SK-N-SH (cell line): ENCODE measurements at regions not wholly inside any gene's neighbourhood (a gene's known extent, or its start where the extent isn't known, plus 50 kb on each side); places are given as distances from the start of the nearest gene placed in this dataset.

Experiments
- CTCF ChIA-PET: fragments of 300-600, 350-600 bp; formaldehyde crosslinking; extraction: SDS; loops from one replicate; lab custom pipeline; 2021; lab: Yijun Ruan, JAX
- POLR2A ChIA-PET: fragments of 350-600 bp; sonication (Branson Sonifier 250); formaldehyde crosslinking; extraction: SDS; loops from one replicate; lab custom pipeline; 2020; ENCODE audit warnings: antibody characterized with exemption, inconsistent platforms; lab: Yijun Ruan, JAX
- DNase-seq: peaks from one replicate; pipeline ENCODE4 v3.0.0; 2012
- H2AFZ ChIP-seq: fragments of 200-600 bp; sonication (generic); 2 replicates; pipeline ENCODE4 v1.8.1; 2016; ENCODE audit warnings: antibody characterized with exemption, mild to moderate bottlenecking, low read depth
- H3F3A ChIP-seq: fragments of 200-600 bp; sonication (generic); replicated peaks from 2 replicates; pipeline ENCODE3; 2016; ENCODE audit warnings: antibody characterized with exemption, mild to moderate bottlenecking; ENCODE audit not compliant: insufficient read depth
- H3K27ac ChIP-seq, 2 experiments: fragments of 200-500 bp in 1 of 2; fragments of 200-600 bp in 1 of 2; sonication (Bioruptor generic) in 1 of 2; sonication (generic), shearing (Covaris generic) in 1 of 2; 2 replicates each; pipeline versions ENCODE4 v1.5.1 to v1.6.1; 2014 to 2016; ENCODE audit warnings: low read depth in 2 of 2, inconsistent platforms in 1 of 2, low read length in 1 of 2, mild to moderate bottlenecking in 1 of 2, mixed read lengths in 1 of 2
- H3K27me3 ChIP-seq: fragments of 200-600 bp; sonication (generic), shearing (Covaris generic); 2 replicates; pipeline ENCODE4 v1.6.1; 2016; ENCODE audit warnings: mixed run types; ENCODE audit not compliant: insufficient read depth
- H3K36me3 ChIP-seq, 2 experiments: fragments of 200-500 bp in 1 of 2; fragments of 200-600 bp in 1 of 2; sonication (Bioruptor generic) in 1 of 2; sonication (generic) in 1 of 2; replicated peaks in 1 of 2; 2 replicates each; pipeline versions ENCODE3 to v1.5.1; 2014 to 2016; ENCODE audit warnings: low read length in 1 of 2, mild to moderate bottlenecking in 1 of 2; ENCODE audit not compliant: insufficient read depth in 2 of 2, control insufficient read depth in 1 of 2
- H3K4me1 ChIP-seq, 2 experiments: fragments of 200-500 bp in 1 of 2; fragments of 200-600 bp in 1 of 2; sonication (Bioruptor generic) in 1 of 2; sonication (generic), shearing (Covaris generic) in 1 of 2; 2 replicates each; pipeline versions ENCODE4 v1.5.1 to v1.6.1; 2014 to 2016; ENCODE audit warnings: low read depth in 1 of 2, low read length in 1 of 2, mixed run types in 1 of 2; ENCODE audit not compliant: insufficient read depth in 2 of 2, control insufficient read depth in 1 of 2
- H3K4me2 ChIP-seq: fragments of 200-600 bp; sonication (generic), shearing (Covaris generic); 2 replicates; pipeline ENCODE4 v1.6.1; 2017; ENCODE audit warnings: mixed run types
- H3K4me3 ChIP-seq, 2 experiments: fragments of 200-500 bp in 1 of 2; fragments of 200-600 bp in 1 of 2; sonication (Bioruptor generic) in 1 of 2; sonication (generic), shearing (Covaris generic) in 1 of 2; 2 replicates each; pipeline versions ENCODE4 v1.5.1 to v1.8.1; 2014 to 2016; ENCODE audit warnings: low read depth in 2 of 2, inconsistent platforms in 1 of 2, low read length in 1 of 2, mild to moderate bottlenecking in 1 of 2, mixed read lengths in 1 of 2, moderate library complexity in 1 of 2
- H3K79me2 ChIP-seq: fragments of 200-600 bp; sonication (generic); 2 replicates; pipeline ENCODE4 v1.8.1; 2017; ENCODE audit warnings: mild to moderate bottlenecking; ENCODE audit not compliant: insufficient read depth
- H3K9ac ChIP-seq: fragments of 200-600 bp; sonication (generic); 2 replicates; pipeline ENCODE4 v1.6.1; 2017; ENCODE audit warnings: mixed run types
- H3K9me2 ChIP-seq: fragments of 200-600 bp; sonication (generic); 2 replicates; pipeline ENCODE4 v1.6.1; 2017; ENCODE audit warnings: mixed run types
- H3K9me3 ChIP-seq: fragments of 200-600 bp; sonication (generic); 2 replicates; pipeline ENCODE4 v1.6.1; 2017; ENCODE audit warnings: mixed run types, mild to moderate bottlenecking, moderate library complexity
- H4K20me1 ChIP-seq: fragments of 200-600 bp; sonication (generic); 2 replicates; pipeline ENCODE4 v1.6.1; 2017; ENCODE audit warnings: mild to moderate bottlenecking, mixed run types; ENCODE audit not compliant: insufficient read depth
- EZH2phosphoT487 ChIP-seq: fragments of 200-600 bp; sonication (generic); IDR thresholded peaks from 2 replicates; pipeline ENCODE4 v1.6.1; 2017; ENCODE audit warnings: low read depth, mixed run types, mild to moderate bottlenecking, antibody characterized with exemption, moderate library complexity, borderline replicate concordance
- FOXJ3 ChIP-seq: sonication (generic); formaldehyde crosslinking; IDR thresholded peaks from 2 replicates; pipeline ENCODE4 v1.5.1; 2020; ENCODE audit warnings: mild to moderate bottlenecking, missing genetic modification reagents
- FOXM1 ChIP-seq: IDR thresholded peaks from 2 replicates; pipeline ENCODE4 v1.4.0; 2012; ENCODE audit warnings: low read depth, mild to moderate bottlenecking
- GATA2 ChIP-seq: sonication (generic); formaldehyde crosslinking; IDR thresholded peaks from 2 replicates; pipeline ENCODE4 v1.5.0; 2020; ENCODE audit warnings: mild to moderate bottlenecking, missing genetic modification reagents
- MXI1 ChIP-seq: IDR thresholded peaks from 2 replicates; pipeline ENCODE4 v1.6.1; 2012; ENCODE audit warnings: mild to moderate bottlenecking, low read depth, low read length, improper control_type of control experiment
- POLR2AphosphoS5 ChIP-seq: IDR thresholded peaks from 2 replicates; pipeline ENCODE4 v1.6.1; 2012; ENCODE audit warnings: low read depth, low read length
- RCOR1 ChIP-seq: fragments of 150-350 bp; IDR thresholded peaks from 2 replicates; pipeline ENCODE4 v1.6.1; 2017; ENCODE audit warnings: antibody characterized with exemption, low read length
- RXRA ChIP-seq: IDR thresholded peaks from 2 replicates; pipeline ENCODE4 v1.4.0; 2012; ENCODE audit warnings: low read depth, mild to moderate bottlenecking, borderline replicate concordance
- SIN3A ChIP-seq: IDR thresholded peaks from 2 replicates; pipeline ENCODE4 v1.6.1; 2012; ENCODE audit warnings: low read depth, mild to moderate bottlenecking, low read length, moderate library complexity, borderline replicate concordance
- SMC3 ChIP-seq: IDR thresholded peaks from 2 replicates; pipeline ENCODE4 v1.6.1; 2012; ENCODE audit warnings: low read depth, low read length, improper control_type of control experiment
- TAF1 ChIP-seq: IDR thresholded peaks from 2 replicates; pipeline ENCODE4 v1.6.1; 2012; ENCODE audit warnings: low read depth, mild to moderate bottlenecking, low read length, moderate library complexity, borderline replicate concordance
- TCF12 ChIP-seq: IDR thresholded peaks from 2 replicates; pipeline ENCODE4 v1.4.0; 2012
- YY1 ChIP-seq: IDR thresholded peaks from 2 replicates; pipeline ENCODE4 v1.4.0; 2012; ENCODE audit warnings: low read depth, mild to moderate bottlenecking
- WGBS: methylation state at CpG from one replicate; pipeline ENCODE4 v1.1.6; 2017; ENCODE audit warnings: low lambda C conversion rate; 5-methylcytosine and 5-hydroxymethylcytosine counted together
- TF ChIP-seq, protein P1 (sequence below): fragments of 150-350 bp; IDR thresholded peaks from 2 replicates; pipeline ENCODE4 v1.6.1; 2017; ENCODE audit warnings: antibody characterized with exemption, low read length, low read depth, borderline replicate concordance
- TF ChIP-seq, protein P2 (sequence below): fragments of 150-350 bp; IDR thresholded peaks from 2 replicates; pipeline ENCODE4 v1.6.1; 2016; ENCODE audit warnings: mild to moderate bottlenecking, low read depth, low read length
- TF ChIP-seq, protein P3 (sequence below): IDR thresholded peaks from 2 replicates; pipeline ENCODE4 v1.4.0; 2012; ENCODE audit warnings: low read depth, borderline replicate concordance
- TF ChIP-seq, protein P4 (sequence below): IDR thresholded peaks from 2 replicates; pipeline ENCODE4 v1.6.1; 2012; ENCODE audit warnings: mild to moderate bottlenecking, low read depth, low read length, moderate library complexity

DNA sequence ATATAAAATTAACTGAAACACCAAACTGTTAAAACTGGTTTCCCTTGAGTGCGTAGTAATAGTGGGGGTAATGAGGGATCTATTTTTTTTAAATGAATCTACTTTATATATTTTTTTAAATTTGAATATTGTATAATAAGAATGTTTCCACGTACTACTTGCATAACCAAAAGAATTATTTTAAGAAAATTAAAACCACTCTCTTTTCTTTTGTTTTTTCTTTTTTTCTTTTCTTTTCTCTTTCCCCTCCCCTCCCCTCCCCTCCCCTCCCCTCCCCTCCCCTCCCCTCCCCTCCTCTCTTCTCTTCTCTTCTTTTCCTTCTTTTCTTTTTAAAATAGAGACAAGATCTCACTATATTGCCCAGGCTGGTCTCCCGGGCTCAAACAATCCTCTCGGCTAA lies 166.9 kb upstream of the MID1 start:
- WGBS = 59% methylated on average over 4 of the region's 4 CpGs
- Histone ChIP-seq H3K9me3 (no peaks in the 10 kb centered on the region), H3F3A (no peaks in the 10 kb centered on the region), H3K4me3 (no peak overlapping the region), H3K27ac (no peak overlapping the region), H2AFZ (no peak overlapping the region), H3K9ac (no peak overlapping the region), H3K27me3 (no peaks in the 10 kb centered on the region), H4K20me1 (no peaks in the 10 kb centered on the region), H3K4me1 (no peaks in the 10 kb centered on the region), H3K9me2 (no peaks in the 10 kb centered on the region), H3K36me3 (no peaks in the 10 kb centered on the region), H3K4me2 (no peak overlapping the region), H3K79me2 (no peaks in the 10 kb centered on the region)
- TF ChIP-seq FOXM1 (no peak), SMC3 (no peak), TAF1 (no peak), FOXJ3 (CRISPR knock-in tag) (no peak), RCOR1 (no peak), MXI1 (no peak), EZH2phosphoT487 (no peak), RXRA (no peak), SIN3A (no peak)
- TF ChIP-seq, protein P1, sequence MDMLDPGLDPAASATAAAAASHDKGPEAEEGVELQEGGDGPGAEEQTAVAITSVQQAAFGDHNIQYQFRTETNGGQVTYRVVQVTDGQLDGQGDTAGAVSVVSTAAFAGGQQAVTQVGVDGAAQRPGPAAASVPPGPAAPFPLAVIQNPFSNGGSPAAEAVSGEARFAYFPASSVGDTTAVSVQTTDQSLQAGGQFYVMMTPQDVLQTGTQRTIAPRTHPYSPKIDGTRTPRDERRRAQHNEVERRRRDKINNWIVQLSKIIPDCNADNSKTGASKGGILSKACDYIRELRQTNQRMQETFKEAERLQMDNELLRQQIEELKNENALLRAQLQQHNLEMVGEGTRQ = no peak
- TF ChIP-seq, protein P2, sequence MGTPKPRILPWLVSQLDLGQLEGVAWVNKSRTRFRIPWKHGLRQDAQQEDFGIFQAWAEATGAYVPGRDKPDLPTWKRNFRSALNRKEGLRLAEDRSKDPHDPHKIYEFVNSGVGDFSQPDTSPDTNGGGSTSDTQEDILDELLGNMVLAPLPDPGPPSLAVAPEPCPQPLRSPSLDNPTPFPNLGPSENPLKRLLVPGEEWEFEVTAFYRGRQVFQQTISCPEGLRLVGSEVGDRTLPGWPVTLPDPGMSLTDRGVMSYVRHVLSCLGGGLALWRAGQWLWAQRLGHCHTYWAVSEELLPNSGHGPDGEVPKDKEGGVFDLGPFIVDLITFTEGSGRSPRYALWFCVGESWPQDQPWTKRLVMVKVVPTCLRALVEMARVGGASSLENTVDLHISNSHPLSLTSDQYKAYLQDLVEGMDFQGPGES = no peak
- POLR2A ChIA-PET = no interaction called here
- CTCF ChIA-PET = no interaction called here
- DNase-seq = no peak

DNA sequence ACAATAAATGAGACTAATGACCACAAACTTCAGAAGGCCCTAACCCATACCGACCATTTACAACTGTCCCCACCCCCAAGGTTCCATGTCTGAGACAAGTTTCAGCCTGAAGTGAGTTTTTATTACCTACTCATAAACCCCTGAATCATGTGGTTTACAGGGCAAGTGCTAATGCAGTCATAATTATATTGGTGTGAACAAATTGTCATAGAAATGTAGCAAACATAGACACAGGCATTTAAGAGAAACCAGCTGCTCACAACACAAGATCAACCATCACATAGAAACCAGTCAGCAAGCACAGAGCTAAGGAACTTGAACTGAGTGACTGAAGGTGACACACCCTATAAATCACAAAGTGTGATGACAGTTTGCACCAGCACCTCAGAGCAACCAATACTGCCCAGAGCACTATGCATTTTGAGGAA lies 173.8 kb upstream of the MID1 start:
- Histone ChIP-seq H3F3A (no peaks in the 10 kb centered on the region), H3K9me3 (no peaks in the 10 kb centered on the region), H3K36me3 (no peaks in the 10 kb centered on the region), H3K27me3 (no peaks in the 10 kb centered on the region), H3K9ac (no peak overlapping the region), H3K27ac (no peak overlapping the region), H2AFZ (no peak overlapping the region), H4K20me1 (no peaks in the 10 kb centered on the region), H3K4me2 (no peak overlapping the region), H3K4me3 (no peak overlapping the region), H3K4me1 (peaks cover 0 to 6% of the 10 kb centered on the region in 2 experiments; a peak in 1 of 4 replicates), H3K79me2 (no peaks in the 10 kb centered on the region), H3K9me2 (no peaks in the 10 kb centered on the region)
- 27% methylated on average over 1 of the region's 1 CpG for WGBS
- ChIA-PET POLR2A (no interaction called here), CTCF (interaction anchor here (2.0 kb wide), 1 partner anchor 25 kb away, joined by 11 read pairs; no protein-coding TSS in a partner anchor)
- DNase-seq = no peak
- TF ChIP-seq POLR2AphosphoS5 (no peak), RXRA (no peak), YY1 (no peak), TCF12 (no peak), GATA2 (CRISPR knock-in tag) (no peak)
- TF ChIP-seq, protein P3, sequence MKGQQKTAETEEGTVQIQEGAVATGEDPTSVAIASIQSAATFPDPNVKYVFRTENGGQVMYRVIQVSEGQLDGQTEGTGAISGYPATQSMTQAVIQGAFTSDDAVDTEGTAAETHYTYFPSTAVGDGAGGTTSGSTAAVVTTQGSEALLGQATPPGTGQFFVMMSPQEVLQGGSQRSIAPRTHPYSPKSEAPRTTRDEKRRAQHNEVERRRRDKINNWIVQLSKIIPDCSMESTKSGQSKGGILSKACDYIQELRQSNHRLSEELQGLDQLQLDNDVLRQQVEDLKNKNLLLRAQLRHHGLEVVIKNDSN = no peak
- TF ChIP-seq, protein P4, sequence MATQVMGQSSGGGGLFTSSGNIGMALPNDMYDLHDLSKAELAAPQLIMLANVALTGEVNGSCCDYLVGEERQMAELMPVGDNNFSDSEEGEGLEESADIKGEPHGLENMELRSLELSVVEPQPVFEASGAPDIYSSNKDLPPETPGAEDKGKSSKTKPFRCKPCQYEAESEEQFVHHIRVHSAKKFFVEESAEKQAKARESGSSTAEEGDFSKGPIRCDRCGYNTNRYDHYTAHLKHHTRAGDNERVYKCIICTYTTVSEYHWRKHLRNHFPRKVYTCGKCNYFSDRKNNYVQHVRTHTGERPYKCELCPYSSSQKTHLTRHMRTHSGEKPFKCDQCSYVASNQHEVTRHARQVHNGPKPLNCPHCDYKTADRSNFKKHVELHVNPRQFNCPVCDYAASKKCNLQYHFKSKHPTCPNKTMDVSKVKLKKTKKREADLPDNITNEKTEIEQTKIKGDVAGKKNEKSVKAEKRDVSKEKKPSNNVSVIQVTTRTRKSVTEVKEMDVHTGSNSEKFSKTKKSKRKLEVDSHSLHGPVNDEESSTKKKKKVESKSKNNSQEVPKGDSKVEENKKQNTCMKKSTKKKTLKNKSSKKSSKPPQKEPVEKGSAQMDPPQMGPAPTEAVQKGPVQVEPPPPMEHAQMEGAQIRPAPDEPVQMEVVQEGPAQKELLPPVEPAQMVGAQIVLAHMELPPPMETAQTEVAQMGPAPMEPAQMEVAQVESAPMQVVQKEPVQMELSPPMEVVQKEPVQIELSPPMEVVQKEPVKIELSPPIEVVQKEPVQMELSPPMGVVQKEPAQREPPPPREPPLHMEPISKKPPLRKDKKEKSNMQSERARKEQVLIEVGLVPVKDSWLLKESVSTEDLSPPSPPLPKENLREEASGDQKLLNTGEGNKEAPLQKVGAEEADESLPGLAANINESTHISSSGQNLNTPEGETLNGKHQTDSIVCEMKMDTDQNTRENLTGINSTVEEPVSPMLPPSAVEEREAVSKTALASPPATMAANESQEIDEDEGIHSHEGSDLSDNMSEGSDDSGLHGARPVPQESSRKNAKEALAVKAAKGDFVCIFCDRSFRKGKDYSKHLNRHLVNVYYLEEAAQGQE = no peak
